ENCODE measurements at regions not wholly inside any gene's neighbourhood (a gene's known extent, or its start where the extent isn't known, plus 50 kb on each side); places are given as distances from the start of the nearest gene placed in this dataset.

GRCh38 chr5:63323926-63324325, 638.3 kb downstream of the HTR1A start (continued):
- TF ChIP-seq, protein P1, sequence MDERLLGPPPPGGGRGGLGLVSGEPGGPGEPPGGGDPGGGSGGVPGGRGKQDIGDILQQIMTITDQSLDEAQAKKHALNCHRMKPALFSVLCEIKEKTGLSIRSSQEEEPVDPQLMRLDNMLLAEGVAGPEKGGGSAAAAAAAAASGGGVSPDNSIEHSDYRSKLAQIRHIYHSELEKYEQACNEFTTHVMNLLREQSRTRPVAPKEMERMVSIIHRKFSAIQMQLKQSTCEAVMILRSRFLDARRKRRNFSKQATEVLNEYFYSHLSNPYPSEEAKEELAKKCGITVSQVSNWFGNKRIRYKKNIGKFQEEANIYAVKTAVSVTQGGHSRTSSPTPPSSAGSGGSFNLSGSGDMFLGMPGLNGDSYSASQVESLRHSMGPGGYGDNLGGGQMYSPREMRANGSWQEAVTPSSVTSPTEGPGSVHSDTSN (CRISPR knock-in tag; IDR thresholded peaks at IDR 0.05; ENCODE audit: low read depth), result no peak
- TF ChIP-seq, protein P1 (tag; conservative IDR thresholded peaks at IDR 0.05; ENCODE audit: low read depth), result no peak
- TF ChIP-seq BRD4 (IDR thresholded peaks at IDR 0.05), result no peak

GRCh38 chr5:63314551-63314950, 647.7 kb downstream of the HTR1A start:
- in situ Hi-C loops (cut with MboI), result no loop called here
- BruUV-seq (replicated peaks), result no TSS peak

More at GRCh38 chr5:63314551-63314950, 647.7 kb downstream of the HTR1A start:
- no peak overlapping the region for H3K9ac ChIP-seq (ENCODE audit: insufficient read depth in 1 of 2, low read depth in 2 of 2, low read length in 2 of 2)
- CTCF ChIA-PET (ENCODE audit: low intra/inter-chr PET ratio), result no interaction called here
- no peak overlapping the region for H3K27ac ChIP-seq (ENCODE audit: extremely low read depth, low read depth, low read length)
- no peaks in the 10 kb centered on the region for H3K9me3 ChIP-seq (replicated peaks; ENCODE audit: control insufficient read depth, insufficient read depth, low read depth, low read length)
- no peaks in the 10 kb centered on the region for H3K79me2 ChIP-seq (ENCODE audit: control insufficient read depth, insufficient read depth, low read length)
- no peak overlapping the region for H3K4me3 ChIP-seq
- H3K9me1 ChIP-seq (ENCODE audit: control insufficient read depth, insufficient read depth, low read length), result no peaks in the 10 kb centered on the region
- H3K4me2 ChIP-seq (ENCODE audit: insufficient read depth, low read length), result no peak overlapping the region
- POLR2A ChIA-PET, result no interaction called here
- 1% methylated on average over 6 of the region's 6 CpGs for whole genome bisulfite sequencing (ENCODE audit: insufficient coverage, low coverage, missing lambda C conversion rate)
- no peak overlapping the region for H2AFZ ChIP-seq (ENCODE audit: low read depth, low read length)
- no peaks in the 10 kb centered on the region for H3K36me3 ChIP-seq (ENCODE audit: control insufficient read depth, insufficient read depth, low read length)
- H3K27me3 ChIP-seq (ENCODE audit: control insufficient read depth in 2 of 2, insufficient read depth in 2 of 2, low read length in 2 of 2), result no peaks in the 10 kb centered on the region
- DNase-seq (ENCODE audit: extremely low read depth in 1 of 4, low spot score in 3 of 4) (no peak), FAIRE-seq (no peak), ATAC-seq (no peak)
- H3K4me1 ChIP-seq (replicated peaks in 1 of 2; ENCODE audit: control insufficient read depth in 2 of 2, insufficient read depth in 2 of 2, low read length in 2 of 2), result no peaks in the 10 kb centered on the region
- intact Hi-C loops (cut with micrococcal nuclease), result no loop called here
- H4K20me1 ChIP-seq (replicated peaks; ENCODE audit: control insufficient read depth, insufficient read depth, low read length), result no peaks in the 10 kb centered on the region
- TF ChIP-seq POLR3A (IDR thresholded peaks at IDR 0.05; ENCODE audit: borderline replicate concordance, extremely low read depth, insufficient read depth, insufficient read length) (no peak), ATF3 (IDR thresholded peaks at IDR 0.05) (no peak), ATF3 (CRISPR knock-in tag; conservative IDR thresholded peaks at IDR 0.05) (no peak), TAF9B (IDR thresholded peaks at IDR 0.05; ENCODE audit: partially characterized antibody) (no peak)

All from K562 (cell line).